Smooth muscle cell (in vitro differentiated cells): ENCODE measurements at regions not wholly inside any gene's neighbourhood (a gene's known extent, or its start where the extent isn't known, plus 50 kb on each side); places are given as distances from the start of the nearest gene placed in this dataset.

ENCODE experiments used
- DNase-seq: peaks from one replicate; lab custom pipeline; 2025; ENCODE audit not compliant: unreplicated experiment; lab: John Stamatoyannopoulos, UW
- H2AFZ ChIP-seq: fragments of 200-600 bp; sonication (generic); 2 replicates; pipeline ENCODE4 v1.6.0; 2016; ENCODE audit warnings: antibody characterized with exemption, low read depth, mild to moderate bottlenecking
- H3F3A ChIP-seq: fragments of 200-600 bp; sonication (generic); 2 replicates; pipeline ENCODE4 v1.6.0; 2017; ENCODE audit warnings: antibody characterized with exemption, low read depth
- H3K27ac ChIP-seq: fragments of 200-600 bp; sonication (generic); 2 replicates; pipeline ENCODE4 v1.5.1; 2016; ENCODE audit warnings: low read depth, mild to moderate bottlenecking
- H3K27me3 ChIP-seq: fragments of 200-600 bp; sonication (generic); 2 replicates; pipeline ENCODE4 v1.6.1; 2016; ENCODE audit warnings: low read depth, mild to moderate bottlenecking
- H3K36me3 ChIP-seq: fragments of 200-600 bp; sonication (generic); 2 replicates; pipeline ENCODE4 v1.5.1; 2016; ENCODE audit warnings: low read depth
- H3K4me1 ChIP-seq: fragments of 200-600 bp; sonication (generic); 2 replicates; pipeline ENCODE4 v1.5.1; 2016; ENCODE audit warnings: low read depth
- H3K4me2 ChIP-seq: fragments of 200-600 bp; sonication (generic); 2 replicates; pipeline ENCODE4 v1.6.0; 2016; ENCODE audit warnings: mild to moderate bottlenecking
- H3K4me3 ChIP-seq: fragments of 200-600 bp; sonication (generic); 2 replicates; pipeline ENCODE4 v1.5.1; 2016; ENCODE audit warnings: mild to moderate bottlenecking
- H3K79me2 ChIP-seq: fragments of 200-600 bp; sonication (generic); 2 replicates; pipeline ENCODE4 v1.6.0; 2016; ENCODE audit warnings: low read depth, mild to moderate bottlenecking
- H3K9ac ChIP-seq: fragments of 200-600 bp; sonication (generic); 2 replicates; pipeline ENCODE4 v1.6.0; 2016; ENCODE audit warnings: low read depth
- H3K9me3 ChIP-seq: fragments of 200-600 bp; sonication (generic); replicated peaks from 2 replicates; pipeline ENCODE4 v1.5.1; 2016; ENCODE audit warnings: low read depth
- H4K20me1 ChIP-seq: fragments of 200-600 bp; sonication (generic); 2 replicates; pipeline ENCODE4 v1.6.0; 2016; ENCODE audit warnings: low read depth
- WGBS: methylation state at CpG from one replicate; pipeline ENCODE4 v1.1.7; 2016; ENCODE audit warnings: low lambda C conversion rate; 5-methylcytosine and 5-hydroxymethylcytosine counted together
- TF ChIP-seq, protein P1 (sequence below): fragments of 200-600 bp; sonication (generic); IDR thresholded peaks from 2 replicates; pipeline ENCODE4 v1.5.1; 2017; ENCODE audit warnings: borderline replicate concordance, mild to moderate bottlenecking, antibody characterized with exemption; ENCODE audit not compliant: insufficient read depth, poor library complexity, severe bottlenecking

DNA sequence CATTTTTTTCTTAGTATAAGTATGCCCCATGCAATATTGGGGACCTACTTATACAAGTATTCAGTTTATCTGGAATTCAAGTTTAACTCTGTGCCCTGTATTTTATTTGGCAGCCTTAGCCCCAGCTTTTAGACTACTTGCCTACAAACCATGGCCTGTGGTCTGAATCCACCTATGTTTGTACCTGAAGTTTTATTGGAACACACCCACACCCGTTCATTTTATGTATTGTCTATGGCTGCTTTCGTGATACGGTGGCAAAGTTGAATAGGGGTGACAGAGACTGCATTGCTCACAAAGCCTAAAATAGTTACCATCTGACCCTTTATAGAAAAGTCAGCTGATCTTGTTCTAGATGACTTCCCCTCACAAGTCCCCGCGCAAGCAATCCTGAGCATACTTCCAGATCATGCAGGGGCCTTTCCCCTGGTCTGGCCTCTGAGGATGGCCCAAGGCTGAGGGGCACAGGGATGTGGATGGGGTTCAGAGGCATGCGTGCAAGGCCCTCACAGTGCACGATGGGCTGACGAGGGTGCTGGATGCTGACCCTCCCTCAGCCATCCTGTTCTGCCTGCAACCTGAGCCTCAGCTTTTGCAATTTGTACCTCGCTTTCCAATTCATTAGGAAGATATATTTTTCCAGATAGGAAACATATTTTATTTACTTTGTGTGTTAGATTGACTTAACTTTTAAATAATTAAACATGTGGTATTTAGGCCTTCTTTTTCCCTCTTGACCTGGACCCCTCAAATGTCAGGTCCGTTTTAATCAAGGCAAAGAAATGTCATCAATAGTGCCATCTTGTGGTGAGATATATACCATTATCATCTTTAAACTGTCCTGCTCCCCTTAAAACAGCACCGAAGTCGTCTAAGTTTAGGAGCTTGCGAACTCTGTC lies 527.3 kb upstream of the CCDC196 start:
- Histone ChIP-seq H4K20me1 (no peaks in the 10 kb centered on the region), H3K36me3 (no peaks in the 10 kb centered on the region), H3K9ac (no peak overlapping the region), H3K4me2 (no peak overlapping the region), H3K27me3 (no peaks in the 10 kb centered on the region), H3K4me1 (peaks cover 4% of the 10 kb centered on the region), H3F3A (no peaks in the 10 kb centered on the region), H3K79me2 (no peaks in the 10 kb centered on the region), H3K4me3 (no peak overlapping the region), H3K27ac (no peak overlapping the region), H2AFZ (no peak overlapping the region), H3K9me3 (no peaks in the 10 kb centered on the region)
- TF ChIP-seq, protein P1, sequence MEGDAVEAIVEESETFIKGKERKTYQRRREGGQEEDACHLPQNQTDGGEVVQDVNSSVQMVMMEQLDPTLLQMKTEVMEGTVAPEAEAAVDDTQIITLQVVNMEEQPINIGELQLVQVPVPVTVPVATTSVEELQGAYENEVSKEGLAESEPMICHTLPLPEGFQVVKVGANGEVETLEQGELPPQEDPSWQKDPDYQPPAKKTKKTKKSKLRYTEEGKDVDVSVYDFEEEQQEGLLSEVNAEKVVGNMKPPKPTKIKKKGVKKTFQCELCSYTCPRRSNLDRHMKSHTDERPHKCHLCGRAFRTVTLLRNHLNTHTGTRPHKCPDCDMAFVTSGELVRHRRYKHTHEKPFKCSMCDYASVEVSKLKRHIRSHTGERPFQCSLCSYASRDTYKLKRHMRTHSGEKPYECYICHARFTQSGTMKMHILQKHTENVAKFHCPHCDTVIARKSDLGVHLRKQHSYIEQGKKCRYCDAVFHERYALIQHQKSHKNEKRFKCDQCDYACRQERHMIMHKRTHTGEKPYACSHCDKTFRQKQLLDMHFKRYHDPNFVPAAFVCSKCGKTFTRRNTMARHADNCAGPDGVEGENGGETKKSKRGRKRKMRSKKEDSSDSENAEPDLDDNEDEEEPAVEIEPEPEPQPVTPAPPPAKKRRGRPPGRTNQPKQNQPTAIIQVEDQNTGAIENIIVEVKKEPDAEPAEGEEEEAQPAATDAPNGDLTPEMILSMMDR, result peak; percentile 46
- no peak for DNase-seq
- WGBS, result 72% methylated on average over 13 of the region's 13 CpGs

DNA sequence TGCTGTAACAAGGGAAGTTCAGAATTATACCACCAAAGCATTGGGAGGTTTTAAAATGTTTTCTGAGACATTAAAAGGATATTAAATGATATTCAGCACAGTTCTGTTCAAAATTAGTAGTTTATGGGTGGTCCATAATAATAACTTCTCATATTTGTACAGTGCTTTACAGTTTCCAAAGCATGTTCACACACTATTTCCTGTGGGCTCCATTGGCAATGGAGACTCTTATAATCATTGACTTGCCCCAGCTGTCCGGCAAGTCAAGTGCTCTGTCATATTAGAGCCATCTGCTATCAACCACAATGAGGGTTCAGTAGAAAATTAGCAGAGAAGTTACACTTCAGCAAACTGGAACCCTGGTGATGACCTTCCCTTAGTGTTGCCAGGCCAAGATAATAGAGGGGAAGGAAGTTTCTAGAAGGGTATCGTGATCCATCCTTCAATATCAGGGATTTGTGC lies 526.6 kb upstream of the CCDC196 start:
- TF ChIP-seq, protein P1, result no peak
- Histone ChIP-seq H3K4me1 (peaks cover 4% of the 10 kb centered on the region), H3F3A (no peaks in the 10 kb centered on the region), H4K20me1 (no peaks in the 10 kb centered on the region), H3K9ac (no peak overlapping the region), H3K36me3 (no peaks in the 10 kb centered on the region), H3K79me2 (no peaks in the 10 kb centered on the region), H3K27me3 (peaks cover under 1% of the 10 kb centered on the region), H3K4me3 (no peak overlapping the region), H3K9me3 (no peaks in the 10 kb centered on the region), H3K27ac (no peak overlapping the region), H2AFZ (no peak overlapping the region), H3K4me2 (no peak overlapping the region)
- DNase-seq, result no peak
- 89% methylated on average over 2 of the region's 2 CpGs for WGBS

DNA sequence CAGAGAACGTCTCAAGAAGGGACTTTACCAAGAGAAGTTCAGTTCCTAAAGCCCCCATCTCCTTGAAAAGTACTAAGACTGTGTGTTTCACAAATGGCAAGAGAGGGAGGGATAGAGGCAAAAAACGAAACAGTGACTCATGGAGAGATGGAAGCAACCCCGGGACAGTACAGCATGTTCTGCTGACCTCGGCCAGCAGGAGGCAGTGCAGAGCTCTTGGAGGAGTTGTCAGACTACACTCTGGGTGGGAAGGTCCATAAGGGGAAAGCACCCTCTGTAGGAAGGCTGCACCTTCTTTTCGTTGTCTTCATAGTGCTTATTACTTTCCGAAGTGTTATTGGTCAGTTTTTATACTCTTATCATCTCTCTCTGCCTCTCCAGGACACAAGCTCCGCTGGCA lies 525.2 kb upstream of the CCDC196 start:
- Histone ChIP-seq H3F3A (no peaks in the 10 kb centered on the region), H3K27ac (no peak overlapping the region), H4K20me1 (no peaks in the 10 kb centered on the region), H3K36me3 (no peaks in the 10 kb centered on the region), H3K9ac (no peak overlapping the region), H3K4me2 (no peak overlapping the region), H3K4me3 (no peak overlapping the region), H3K79me2 (no peaks in the 10 kb centered on the region), H3K27me3 (peaks cover 8% of the 10 kb centered on the region), H3K9me3 (no peaks in the 10 kb centered on the region), H2AFZ (no peak overlapping the region), H3K4me1 (peaks cover 4% of the 10 kb centered on the region)
- TF ChIP-seq, protein P1, result peak; percentile 66
- 58% methylated on average over 7 of the region's 7 CpGs for WGBS
- peak; percentile 2 for DNase-seq

DNA sequence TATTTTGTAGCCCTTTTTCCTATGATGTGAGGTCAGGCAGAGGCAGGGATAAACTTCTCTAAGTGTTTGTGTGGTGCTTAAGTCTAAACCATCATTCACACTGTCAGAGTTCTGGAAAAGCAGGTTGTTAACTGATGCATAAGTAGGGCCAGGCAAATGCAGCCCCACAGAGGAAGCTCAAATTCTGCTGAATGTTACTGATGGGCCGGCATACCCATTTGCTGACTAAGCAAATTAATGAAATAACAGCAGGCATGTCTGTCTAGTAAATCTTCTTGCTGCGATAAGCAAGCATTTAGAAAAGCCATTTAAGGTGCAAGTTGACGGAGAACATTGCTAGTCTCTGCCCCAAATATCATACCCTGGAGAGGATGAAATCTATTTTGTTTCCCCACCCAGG lies 523.2 kb upstream of the CCDC196 start:
- no peaks in the 10 kb centered on the region for H3K79me2 ChIP-seq
- WGBS, result 8% methylated on average over 3 of the region's 3 CpGs
- DNase-seq, result no peak

More for the DNA sequence above, 523.2 kb upstream of the CCDC196 start:
- Histone ChIP-seq H3K27me3 (peaks cover 8% of the 10 kb centered on the region), H3K27ac (no peak overlapping the region), H2AFZ (no peak overlapping the region), H3K36me3 (no peaks in the 10 kb centered on the region), H3K4me2 (no peak overlapping the region), H3K4me3 (no peak overlapping the region), H3K9me3 (no peaks in the 10 kb centered on the region), H4K20me1 (no peaks in the 10 kb centered on the region), H3F3A (no peaks in the 10 kb centered on the region), H3K9ac (no peak overlapping the region), H3K4me1 (no peaks in the 10 kb centered on the region)
- TF ChIP-seq, protein P1, result no peak
